Activated CD8-positive, alpha-beta memory T cell treated with anti-CD3 and anti-CD28 coated beads for 48 hours (primary cell): ENCODE measurements at regions not wholly inside any gene's neighbourhood (a gene's known extent, or its start where the extent isn't known, plus 50 kb on each side); places are given as distances from the start of the nearest gene placed in this dataset.
"Not testable (repeated sequence)": the region's sequence is repeated elsewhere in the genome, so short reads cannot be mapped to it uniquely, and the experiment has no call there.

Source experiments
- DNase-seq, 3 experiments: peaks; one replicate each; pipeline ENCODE4 v3.0.0-alpha.2; 2020; ENCODE audit warnings: low read depth in 2 of 3, low spot score in 2 of 3

DNA sequence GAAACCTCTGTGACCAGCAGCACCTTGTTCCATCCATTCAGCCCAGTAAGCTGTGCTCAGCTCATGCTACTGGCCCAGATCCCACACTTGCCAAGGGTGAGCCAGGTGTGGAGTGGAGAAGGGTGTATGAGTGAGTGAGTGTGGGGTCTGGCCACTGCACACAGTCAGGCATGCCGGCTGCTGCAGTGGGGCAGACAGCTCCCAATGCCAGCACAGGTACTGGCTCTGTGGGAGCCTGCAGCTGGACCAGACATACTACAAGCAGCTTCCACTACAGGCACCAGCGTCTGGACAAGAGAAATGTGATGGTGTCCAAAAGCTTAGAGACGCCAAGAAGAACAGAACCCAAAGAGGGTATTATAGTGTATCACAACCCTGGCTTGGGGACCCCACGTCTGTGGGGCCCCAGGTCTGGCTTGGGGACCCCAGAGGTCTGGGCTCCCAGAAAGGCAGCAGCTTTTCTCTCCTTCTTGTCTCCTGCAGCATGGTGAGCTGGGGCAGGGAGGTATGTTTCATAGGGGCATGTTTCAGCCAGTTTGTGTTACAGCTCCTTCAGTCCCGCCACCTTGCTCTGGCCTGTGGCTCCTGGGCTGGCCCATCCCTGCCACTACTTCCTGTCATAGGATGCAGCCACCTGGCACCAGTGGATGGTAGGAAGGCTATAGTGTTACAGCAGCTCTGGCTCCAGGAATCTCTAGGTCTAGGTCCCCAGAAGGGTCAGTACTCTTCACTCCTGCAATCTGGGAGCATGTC lies 152.4 kb upstream of the HSF2 start:
- no peak for DNase-seq

DNA sequence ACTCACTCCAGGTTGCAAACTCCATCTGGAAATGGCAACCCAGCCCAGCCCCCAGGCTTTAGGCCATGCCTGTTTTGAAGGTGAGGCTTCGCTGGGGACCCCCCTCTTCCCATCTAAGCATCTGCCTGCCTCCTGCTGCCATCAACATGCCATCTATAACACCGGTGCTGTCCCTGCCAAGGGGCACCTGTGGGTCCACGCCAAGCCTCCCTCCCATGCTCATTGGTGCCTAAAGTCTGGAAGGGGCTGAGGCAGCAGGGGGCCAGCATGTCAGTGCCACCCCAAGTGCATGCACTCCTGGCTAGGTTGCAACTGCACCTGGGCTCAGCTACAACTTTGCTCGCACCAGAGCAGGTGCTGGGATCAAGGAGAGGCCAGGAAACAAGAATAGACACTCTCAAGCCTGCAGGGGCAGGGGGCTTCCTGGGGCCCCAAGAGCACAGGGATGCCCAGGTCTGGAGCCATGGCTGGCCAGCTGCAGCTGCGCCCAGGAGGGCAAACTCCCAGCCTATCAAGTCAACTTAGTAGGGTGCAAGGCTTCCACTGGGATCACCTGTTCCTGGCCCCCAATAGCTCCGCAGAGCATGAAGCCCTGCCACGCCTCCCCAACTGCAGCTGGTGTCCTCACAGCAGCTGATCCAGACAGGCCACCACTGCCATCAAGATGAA lies 151.3 kb upstream of the HSF2 start:
- DNase-seq: no peak

DNA sequence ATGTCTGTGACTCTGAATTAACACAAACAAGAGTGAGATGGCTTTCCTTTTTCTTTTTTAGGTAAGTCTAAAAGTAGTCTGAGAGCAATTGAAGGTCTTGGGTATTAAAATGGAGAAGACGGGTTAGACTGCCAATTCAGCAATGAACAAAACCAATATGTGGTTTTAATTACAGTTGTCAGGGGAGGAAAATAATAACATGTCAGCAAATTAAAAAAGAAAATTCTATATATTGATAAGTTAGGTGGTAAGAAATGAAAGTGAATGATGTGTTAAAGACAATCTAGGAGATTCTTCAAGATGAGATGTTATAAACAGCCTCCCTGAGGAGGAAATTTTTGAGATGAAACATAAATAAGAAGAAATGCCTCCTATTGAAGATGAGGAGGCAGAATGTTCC lies 150.6 kb upstream of the HSF2 start:
- DNase-seq: no peak

DNA sequence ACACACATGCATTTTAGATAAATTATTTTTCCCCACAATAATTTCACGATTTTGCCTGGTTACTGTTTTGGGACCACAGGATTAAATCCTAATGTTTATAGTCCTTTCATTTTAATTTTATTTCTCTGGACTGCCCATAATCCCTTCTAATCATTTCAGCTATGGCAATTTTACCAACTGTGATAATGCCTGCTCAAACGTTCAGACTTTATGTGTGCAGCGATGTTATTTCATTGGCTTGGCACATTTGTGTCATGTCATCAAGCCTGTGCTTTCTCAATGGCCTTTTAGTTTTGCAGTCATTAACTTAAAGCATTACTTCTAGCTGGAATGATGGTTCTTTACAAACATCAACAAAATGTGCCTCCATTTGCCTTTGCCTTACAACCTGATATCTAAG lies 140.6 kb upstream of the HSF2 start:
- DNase-seq: no peak

DNA sequence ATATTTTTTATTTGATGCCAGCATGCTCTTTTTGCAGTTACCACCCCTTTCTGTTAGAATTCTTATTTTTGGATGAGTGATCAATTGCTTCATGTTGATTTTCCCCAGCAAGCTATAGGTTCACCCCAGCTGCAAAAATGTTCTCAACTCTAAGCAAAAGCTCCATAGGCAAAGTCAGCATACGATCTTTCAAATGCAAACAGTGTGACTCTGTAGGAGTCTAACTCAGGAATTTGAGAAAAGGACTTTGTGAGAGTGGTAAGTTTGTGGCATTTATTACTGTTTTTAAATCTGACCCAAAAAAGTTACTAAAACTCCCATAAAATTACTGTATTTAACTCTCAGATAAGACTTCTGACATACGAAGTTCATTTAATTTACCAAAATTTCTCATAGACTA lies 134.9 kb upstream of the HSF2 start:
- no peak for DNase-seq

DNA sequence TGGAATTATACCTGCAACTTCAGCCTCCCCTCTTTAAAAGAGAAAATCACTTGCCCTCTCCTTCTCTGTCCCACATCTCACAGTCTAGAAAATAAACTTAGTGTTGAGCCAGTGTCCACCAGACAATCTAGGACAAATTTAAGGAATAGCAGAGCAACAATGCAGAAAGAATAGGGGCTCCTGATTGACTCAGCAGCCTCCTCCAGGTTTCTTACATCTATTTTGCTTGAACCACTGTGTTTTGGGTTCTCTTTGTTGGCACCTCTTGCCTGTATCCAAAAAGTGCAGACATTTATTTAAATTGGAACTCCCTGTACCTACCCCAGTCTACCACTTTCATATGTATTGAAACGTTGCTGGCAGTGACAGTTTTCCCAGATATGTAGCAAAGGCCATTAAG lies 133.7 kb upstream of the HSF2 start:
- no peak for DNase-seq

DNA sequence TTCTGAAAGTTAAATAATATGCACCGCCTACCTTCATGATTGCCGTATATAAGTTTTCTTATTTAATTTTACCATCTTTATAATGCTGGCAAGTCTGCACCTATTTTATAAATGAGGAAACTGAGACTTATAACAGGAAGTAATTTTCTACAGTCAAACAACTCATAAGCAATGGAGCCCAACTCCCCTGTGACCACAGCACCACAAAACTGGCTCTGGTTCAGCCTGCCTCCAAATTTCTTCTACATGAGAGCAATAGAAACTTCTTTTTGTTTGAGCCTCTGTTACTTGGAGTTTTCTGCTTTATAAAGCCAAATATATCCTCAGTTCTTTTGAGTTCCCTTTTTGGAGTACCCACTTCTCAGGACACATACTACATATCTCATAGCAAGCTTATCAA lies 131.1 kb upstream of the HSF2 start:
- no peak for DNase-seq

DNA sequence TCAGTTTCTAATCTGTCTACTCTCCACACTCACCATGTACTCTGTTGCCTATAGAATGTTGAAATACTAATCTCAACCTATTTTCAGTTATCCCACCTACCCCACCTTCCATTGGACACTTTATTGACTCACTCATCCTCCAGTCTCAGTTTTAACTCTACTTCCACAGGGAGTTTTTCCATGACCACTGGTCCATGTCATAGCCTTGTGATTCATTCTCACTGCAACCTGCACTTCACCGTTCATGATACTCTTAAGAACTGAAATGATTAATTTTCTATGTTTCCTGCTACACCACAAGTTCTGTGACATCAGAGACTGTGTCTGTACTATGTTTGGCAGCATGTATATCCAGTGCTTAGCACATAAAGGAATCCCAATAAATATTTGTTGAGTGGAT lies 122.8 kb upstream of the HSF2 start:
- no peak for DNase-seq

DNA sequence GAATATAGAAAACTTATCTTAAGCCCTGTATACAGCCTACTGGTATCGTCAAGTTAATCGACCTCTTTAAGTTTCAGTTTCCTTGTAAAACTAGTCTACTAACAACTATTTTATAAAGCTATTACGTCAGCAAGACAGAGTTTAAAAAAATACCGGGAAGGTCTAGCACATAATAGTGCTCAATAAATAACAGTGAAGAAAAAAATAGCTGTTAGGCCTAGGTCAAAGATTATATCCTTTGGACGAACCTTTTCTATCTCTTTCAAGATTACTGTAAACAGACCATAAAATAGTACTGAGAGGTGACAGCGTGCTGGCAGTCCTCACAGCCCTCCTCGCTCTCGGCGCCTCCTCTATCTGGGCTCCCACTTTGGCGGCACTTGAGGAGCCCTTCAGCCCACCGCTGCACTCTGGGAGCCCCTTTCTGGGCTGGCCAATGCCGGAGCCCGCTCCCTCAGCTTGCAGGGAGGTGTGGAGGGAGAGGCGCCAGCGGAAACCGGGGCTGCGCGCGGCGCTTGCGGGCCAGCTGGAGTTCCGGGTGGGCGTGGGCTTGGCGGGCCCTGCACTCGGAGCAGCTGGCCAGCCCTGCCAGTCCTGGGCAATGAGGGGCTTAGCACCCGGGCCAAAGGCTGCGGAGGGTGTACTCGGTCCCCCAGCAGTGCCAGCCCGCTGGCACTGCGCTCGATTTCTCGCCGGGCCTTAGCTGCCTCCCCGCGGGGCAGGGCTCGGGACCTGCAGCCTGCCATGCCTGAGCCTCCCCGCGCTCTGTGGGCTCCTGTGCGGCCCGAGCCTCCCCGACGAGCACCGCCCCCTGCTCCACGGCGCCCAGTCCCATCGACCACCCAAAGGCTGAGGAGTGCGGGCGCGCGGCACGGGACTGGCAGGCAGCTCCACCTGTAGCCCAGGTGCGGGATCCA lies 119.1 kb upstream of the HSF2 start:
- DNase-seq: not testable (repeated sequence)

DNA sequence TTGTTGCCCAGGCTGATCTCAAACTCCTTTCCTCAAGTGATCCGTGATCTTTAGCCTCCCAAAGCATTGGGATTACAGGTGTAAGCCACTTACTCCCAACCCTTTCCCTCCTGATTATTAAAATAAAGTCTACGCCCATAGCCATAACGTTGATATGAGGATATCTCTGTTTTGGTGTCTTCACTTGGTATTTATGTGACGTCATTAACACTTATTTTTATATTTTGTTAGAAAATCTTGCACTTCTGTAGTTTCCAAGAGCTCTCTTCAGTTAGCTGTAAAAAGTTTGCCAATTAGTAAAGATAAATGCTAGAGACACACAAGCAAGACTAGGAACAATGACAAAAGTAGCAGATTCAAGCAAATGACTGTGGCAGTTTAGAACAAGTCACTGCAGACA lies 115.6 kb upstream of the HSF2 start:
- no peak for DNase-seq

DNA sequence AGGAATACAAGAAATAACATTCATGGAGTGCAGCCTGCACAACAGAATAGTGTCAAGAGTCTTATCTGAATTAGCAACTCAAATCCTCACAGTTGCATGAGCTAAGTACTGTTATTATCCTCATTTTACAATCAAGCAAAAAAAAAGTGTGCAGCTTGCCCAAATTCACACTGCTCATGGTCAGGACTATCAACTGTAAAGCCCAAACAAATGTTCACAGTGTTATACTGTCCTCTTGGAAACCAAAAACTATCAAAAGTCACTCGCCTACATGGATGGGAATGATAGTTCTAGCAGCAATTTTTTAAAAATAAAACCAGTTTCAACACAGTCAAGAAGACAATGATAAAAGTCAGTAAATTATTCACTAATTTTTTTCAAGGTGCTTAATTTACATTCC lies 114.6 kb upstream of the HSF2 start:
- DNase-seq: no peak

DNA sequence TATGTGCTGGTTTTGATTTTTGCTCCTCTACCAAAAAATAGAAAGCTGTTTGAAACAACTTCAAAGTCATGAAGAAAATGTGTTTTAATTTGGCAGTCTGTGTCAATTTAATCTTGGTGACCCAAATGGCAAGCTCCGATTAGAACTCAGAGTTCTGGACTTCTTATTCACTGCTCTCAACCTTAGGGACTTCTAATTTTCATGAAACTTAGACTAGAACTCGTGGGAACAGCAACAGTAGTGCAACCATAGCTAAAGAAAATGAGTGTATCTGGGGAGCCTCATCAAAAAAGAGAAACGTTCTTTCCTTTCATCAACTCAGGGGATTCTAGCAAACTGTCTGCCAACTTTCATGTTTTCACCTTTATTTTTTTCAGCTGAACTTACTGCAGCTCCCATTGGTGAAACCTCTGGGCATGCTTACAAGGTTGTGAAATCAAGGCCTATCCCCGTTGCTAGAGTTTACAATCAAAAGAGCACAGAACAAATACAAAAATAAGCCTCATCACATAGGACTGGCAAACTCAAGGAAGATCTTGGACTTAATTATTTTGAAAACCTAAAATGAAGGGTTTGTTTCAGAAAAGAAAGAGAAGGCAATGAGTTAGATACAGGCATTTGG lies 114.0 kb upstream of the HSF2 start:
- DNase-seq: no peak

DNA sequence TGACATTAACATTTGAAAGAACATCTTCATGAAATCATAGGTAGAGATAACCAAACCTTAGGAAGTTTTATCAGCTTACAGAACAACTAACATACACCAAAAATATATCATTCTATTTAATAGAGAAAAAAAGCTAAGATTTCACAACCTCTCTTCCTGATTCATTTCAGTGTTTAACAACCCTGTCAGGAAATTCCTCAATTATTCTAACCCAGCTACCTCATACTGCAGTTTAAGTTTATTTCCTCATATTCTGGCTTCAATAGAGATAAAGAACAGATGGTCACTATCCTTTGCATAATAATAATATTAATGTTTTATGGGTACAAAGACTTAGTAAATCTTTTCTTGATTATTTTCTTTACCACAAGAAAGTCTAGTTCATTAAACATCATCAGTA lies 112.9 kb upstream of the HSF2 start:
- DNase-seq: no peak

DNA sequence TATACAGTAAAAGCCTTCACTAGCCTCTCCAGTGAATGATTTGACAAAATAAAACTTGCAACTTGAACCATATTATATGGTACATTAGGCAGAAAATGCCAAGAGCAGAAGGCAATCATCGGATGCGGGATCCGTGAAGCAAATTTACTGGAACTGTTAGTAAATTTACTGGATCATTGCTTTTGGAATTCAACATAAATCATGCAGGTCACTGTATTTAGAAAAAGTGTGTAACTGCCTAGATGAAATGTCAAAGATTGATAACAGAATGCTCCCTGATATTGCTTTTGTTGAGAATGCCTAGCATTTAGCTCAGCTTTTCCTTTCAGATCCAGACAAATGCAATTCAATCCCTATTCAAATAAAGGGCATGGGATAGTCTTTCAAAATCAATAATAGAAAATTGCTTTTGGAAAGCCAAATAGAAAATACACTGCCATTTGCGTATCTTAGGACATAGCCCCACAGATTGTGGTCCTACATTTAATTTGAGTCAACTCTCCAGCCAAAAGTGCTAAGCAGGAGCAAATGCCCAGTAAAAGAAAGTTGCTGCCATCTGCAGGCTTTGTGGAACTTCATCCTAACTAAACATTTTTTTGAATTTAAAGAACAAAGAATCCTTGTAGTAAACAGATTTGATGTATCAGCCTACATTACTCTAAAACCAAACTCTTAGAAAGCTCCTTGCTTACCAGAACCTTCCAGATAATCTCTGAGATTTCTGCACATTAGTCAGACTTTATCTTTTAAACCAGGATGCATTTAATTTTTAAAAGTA lies 109.5 kb upstream of the HSF2 start:
- DNase-seq: no peak

DNA sequence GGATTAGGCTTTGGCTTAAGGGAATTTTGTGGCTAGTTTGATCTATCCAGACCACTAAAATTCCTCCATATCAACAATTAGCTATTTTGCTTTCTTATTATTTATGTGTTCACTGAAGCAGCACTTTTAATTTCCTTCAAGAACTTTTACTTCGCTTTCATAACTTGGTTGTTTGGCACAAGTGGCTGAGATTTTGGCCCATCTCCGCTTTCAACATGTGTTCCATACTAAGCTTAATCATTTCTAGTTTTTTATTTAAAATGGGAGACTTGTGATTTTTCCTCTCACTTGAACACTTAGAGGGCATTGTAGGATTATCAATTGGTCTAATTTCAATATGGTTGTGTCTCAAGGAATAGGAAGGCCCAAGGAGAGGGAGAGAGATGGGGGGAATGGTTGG lies 102.4 kb upstream of the HSF2 start:
- no peak for DNase-seq

DNA sequence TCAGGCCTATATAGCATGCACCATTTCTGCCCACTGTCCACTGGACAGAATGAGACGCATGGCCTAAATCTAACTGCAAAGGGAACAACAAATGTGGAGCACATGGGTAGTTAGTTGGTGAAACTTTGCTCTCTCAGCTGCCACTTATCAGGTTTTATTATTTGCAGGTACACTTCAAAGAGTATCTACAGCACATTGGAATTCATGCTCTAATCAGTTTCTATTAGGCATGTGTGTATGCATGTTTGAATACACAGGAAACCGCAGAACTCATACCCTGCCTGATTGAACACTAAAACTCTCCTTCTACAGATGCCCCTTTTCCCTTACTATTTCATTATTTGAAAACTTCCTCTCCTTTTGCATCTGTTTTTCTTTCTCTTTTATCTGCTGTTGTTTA lies 97.4 kb upstream of the HSF2 start:
- DNase-seq: no peak

DNA sequence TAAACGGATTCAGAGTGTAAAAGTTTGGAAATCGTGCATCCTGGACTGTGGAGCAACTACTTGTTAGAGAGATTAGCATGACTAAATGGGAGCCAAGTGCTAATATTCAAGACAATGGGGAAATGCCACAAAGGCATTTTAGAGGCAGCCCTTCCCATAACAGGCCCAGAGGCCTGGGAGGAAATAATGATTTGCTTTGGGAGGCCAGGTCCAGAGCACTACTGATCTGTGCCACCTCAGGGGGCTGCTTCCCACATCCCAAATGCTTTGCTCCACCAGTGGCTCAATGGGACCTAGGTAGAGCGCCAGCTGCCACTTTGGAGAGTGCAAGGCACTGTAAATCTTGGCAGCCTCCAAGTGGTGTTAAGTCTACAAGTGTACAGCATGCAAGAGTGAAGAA lies 91.9 kb upstream of the HSF2 start:
- DNase-seq: no peak

DNA sequence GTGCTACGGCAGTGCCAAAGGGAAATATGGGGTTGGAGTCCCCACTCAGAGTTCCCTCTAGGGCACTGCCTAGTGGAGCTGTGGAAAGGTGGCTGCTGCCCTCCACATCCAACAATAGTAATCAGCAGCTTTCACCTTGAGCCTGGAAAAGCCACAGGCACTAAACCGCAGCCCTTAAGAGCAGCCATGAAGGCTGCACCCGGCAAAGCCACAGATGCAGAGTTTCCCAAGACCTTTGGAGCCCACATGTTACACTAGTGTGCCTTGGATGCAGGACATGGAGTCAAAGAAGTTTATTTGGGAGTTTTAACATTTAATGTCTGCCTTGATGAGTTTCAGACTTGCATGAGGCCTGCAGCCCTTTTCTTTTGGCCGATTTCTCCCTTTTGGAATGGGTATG lies 91.4 kb upstream of the HSF2 start:
- DNase-seq: no peak

DNA sequence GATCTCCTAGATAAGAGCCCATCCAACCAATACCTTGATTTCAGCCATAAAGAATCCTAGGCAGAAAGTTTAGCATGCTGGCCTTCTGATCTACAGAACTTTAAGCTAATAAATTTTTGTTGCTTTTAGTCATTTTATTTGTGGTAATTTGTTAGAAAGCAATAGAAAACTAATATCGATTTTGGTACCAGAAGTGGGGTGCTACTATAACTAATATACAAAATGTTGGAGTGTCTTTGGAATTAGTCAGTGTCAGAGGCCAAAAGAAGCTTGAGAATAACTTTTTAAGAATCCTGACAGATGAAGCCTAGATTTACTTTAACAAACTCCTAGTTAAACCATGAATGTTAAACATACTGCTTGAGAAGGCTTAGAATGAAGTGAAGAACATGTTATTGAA lies 83.6 kb upstream of the HSF2 start:
- no peak for DNase-seq

DNA sequence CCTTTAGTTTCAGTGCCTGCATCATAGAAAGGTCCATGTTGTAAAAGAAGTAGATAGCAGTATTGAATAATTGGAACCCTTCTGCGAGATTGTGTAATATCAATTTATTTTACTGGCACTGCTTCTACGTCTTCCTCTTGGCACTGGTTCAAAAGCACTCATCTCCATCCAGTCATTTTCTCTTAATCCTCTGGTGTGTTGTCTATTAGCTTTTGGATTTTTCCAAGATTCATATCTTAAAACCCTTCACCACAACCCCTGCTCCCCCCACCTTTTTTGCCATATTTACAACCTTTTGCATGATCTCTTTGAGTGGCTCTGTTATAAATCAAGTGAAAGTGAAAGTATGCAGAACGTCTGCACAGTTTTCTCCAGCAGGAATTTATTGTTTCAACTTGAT lies 76.6 kb upstream of the HSF2 start:
- no peak for DNase-seq

DNA sequence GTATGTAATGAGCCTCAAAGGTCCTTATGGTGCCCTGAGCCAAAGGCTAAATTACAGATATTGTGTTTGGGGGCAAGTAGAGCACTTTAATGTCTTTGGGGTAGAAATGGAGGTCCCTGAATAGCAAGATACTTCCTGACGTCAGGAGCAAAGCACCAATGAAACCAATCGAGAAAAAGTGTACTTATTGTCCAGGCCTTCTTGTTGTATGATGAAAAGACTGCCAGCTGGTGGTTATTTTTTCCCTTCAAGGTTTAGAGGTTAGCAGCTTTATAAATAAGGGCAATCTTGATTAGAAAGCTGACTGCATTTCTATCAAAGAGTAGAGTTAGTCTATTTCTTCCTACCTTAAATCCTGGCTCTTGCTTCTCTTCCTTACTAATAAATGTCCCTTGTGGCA lies 76.1 kb upstream of the HSF2 start:
- no peak for DNase-seq
